ENCODE measurements at regions not wholly inside any gene's neighbourhood (a gene's known extent, or its start where the extent isn't known, plus 50 kb on each side); places are given as distances from the start of the nearest gene placed in this dataset.
"Not testable (repeated sequence)": the region's sequence is repeated elsewhere in the genome, so short reads cannot be mapped to it uniquely, and the experiment has no call there.

DNA sequence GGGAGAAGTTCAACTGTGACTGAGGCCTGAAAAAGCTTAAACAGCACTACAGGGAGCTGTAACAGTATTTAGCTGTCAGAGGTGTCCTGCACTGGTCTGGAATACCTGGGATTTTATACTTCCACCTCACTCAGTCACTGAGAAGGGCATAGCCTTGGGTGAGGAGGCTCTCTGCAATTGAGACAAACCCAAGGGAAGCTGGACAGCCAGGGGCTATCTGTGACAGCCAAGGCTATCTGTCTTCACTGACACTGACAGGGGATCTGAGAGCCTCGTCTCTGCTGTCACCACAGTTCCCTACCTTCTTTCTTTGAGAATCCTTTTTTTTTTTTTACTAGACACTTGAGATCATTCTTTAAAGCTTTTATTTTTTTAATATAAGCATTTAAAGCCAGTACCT, 356.2 kb upstream of the CD180 start:
- DNase-seq (ENCODE audit: low spot score in 2 of 2) = no peak
- no peak for ATAC-seq (ENCODE audit: low read depth)
- no peaks in the 10 kb centered on the region for H3K9me3 Mint-ChIP-seq
- H3K4me1 Mint-ChIP-seq = peaks cover 5% of the 10 kb centered on the region
- H3K27ac Mint-ChIP-seq = no peak overlapping the region
- no peak overlapping the region for H3K4me3 Mint-ChIP-seq
- H3K36me3 Mint-ChIP-seq = no peaks in the 10 kb centered on the region
- H3K27me3 Mint-ChIP-seq = no peaks in the 10 kb centered on the region

GRCh38 chr5:67549947-67550346, 353.3 kb upstream of the CD180 start:
- Mint-ChIP-seq H3K36me3 (no peaks in the 10 kb centered on the region), H3K27me3 (no peaks in the 10 kb centered on the region), H3K9me3 (peaks cover 8% of the 10 kb centered on the region), H3K4me1 (peaks cover 7% of the 10 kb centered on the region), H3K27ac (no peak overlapping the region), H3K4me3 (no peak overlapping the region)
- no peak for ATAC-seq (ENCODE audit: low read depth)
- no peak for DNase-seq (ENCODE audit: low spot score in 2 of 2)

DNA sequence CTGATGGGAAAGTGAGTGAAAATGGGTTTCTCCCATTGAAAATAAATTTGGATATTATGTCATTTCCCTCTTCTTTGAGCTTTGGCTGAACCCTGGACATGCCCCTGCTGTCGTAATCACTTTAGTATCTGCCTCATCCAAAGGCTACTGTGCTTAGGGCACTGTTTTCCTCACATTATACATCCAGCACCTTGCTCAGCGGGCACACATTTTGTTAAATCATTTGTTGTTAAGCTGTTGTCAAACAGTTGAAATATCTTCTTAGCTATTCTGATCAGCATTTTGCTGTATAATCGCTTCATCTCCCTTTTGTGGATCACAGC, 352.7 kb upstream of the CD180 start:
- no peak overlapping the region for H3K4me3 Mint-ChIP-seq
- ATAC-seq (ENCODE audit: low read depth) = no peak
- no peaks in the 10 kb centered on the region for H3K27me3 Mint-ChIP-seq
- no peak overlapping the region for H3K27ac Mint-ChIP-seq
- peaks cover 9% of the 10 kb centered on the region for H3K4me1 Mint-ChIP-seq
- no peak for DNase-seq (ENCODE audit: low spot score in 2 of 2)
- no peaks in the 10 kb centered on the region for H3K36me3 Mint-ChIP-seq
- H3K9me3 Mint-ChIP-seq = peaks cover 8% of the 10 kb centered on the region

- no peak for DNase-seq (ENCODE audit: low spot score in 2 of 2)
- no peak for ATAC-seq (ENCODE audit: low read depth)
- peaks cover 9% of the 10 kb centered on the region for H3K4me1 Mint-ChIP-seq
- no peaks in the 10 kb centered on the region for H3K36me3 Mint-ChIP-seq
- H3K9me3 Mint-ChIP-seq = peaks cover 8% of the 10 kb centered on the region
- peak overlapping the region; percentile 60 for H3K4me3 Mint-ChIP-seq
- no peaks in the 10 kb centered on the region for H3K27me3 Mint-ChIP-seq
- peak overlapping the region; percentile 15 for H3K27ac Mint-ChIP-seq
Measured at GRCh38 chr5:67548520-67549295, 352.1 kb upstream of the CD180 start.

GRCh38 chr5:67547682-67548081, 351.1 kb upstream of the CD180 start:
- Mint-ChIP-seq H3K4me3 (no peak overlapping the region), H3K36me3 (no peaks in the 10 kb centered on the region), H3K27me3 (no peaks in the 10 kb centered on the region), H3K27ac (no peak overlapping the region), H3K4me1 (peaks cover 9% of the 10 kb centered on the region), H3K9me3 (peaks cover 8% of the 10 kb centered on the region)
- DNase-seq (ENCODE audit: low spot score in 2 of 2) = no peak
- ATAC-seq (ENCODE audit: low read depth) = no peak

- Mint-ChIP-seq H3K4me1 (peaks cover 15% of the 10 kb centered on the region), H3K27ac (peak overlapping the region; percentile 78)
- DNase-seq (ENCODE audit: low spot score in 2 of 2) = peak in 1 of 2 donors; percentile 16
- H3K9me3 Mint-ChIP-seq, H3K4me3 Mint-ChIP-seq, H3K36me3 Mint-ChIP-seq, H3K27me3 Mint-ChIP-seq: not testable (repeated sequence)
- ATAC-seq (ENCODE audit: low read depth) = peak; percentile 95
Measured at GRCh38 chr5:67544942-67545341, 348.3 kb upstream of the CD180 start.

- Mint-ChIP-seq H3K36me3 (no peaks in the 10 kb centered on the region), H3K4me3 (no peak overlapping the region), H3K9me3 (peaks cover 8% of the 10 kb centered on the region), H3K27me3 (no peaks in the 10 kb centered on the region), H3K27ac (no peak overlapping the region), H3K4me1 (peaks cover 15% of the 10 kb centered on the region)
- no peak for ATAC-seq (ENCODE audit: low read depth)
- DNase-seq (ENCODE audit: low spot score in 2 of 2) = no peak
Measured at GRCh38 chr5:67543720-67544270, 347.2 kb upstream of the CD180 start.

DNA sequence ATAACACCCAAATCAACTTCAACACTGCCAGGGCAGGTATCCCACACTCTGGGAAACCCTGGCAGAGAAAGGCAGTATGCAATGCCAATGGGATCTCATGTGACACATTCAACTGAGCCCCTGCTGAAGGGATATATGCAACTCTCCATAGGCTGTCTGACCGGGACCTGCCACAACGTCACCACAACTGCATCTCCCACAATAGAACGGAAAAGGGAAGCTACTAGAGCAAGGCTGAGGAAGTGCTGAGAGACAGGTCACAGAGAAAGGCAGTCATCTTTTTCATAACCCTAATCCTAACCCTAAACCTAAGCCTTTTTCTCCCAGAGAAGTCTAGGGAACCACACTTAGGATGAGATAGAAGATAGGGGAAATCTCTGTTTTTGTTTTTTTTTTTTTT, 345.9 kb upstream of the CD180 start:
- Mint-ChIP-seq H3K27me3 (no peaks in the 10 kb centered on the region), H3K9me3 (peaks cover 8% of the 10 kb centered on the region), H3K4me3 (no peak overlapping the region), H3K27ac (no peak overlapping the region), H3K36me3 (no peaks in the 10 kb centered on the region), H3K4me1 (peaks cover 10% of the 10 kb centered on the region)
- ATAC-seq (ENCODE audit: low read depth) (no peak), DNase-seq (ENCODE audit: low spot score in 2 of 2) (no peak)

GRCh38 chr5:67541875-67542274, 345.3 kb upstream of the CD180 start:
- H3K9me3 Mint-ChIP-seq = peaks cover 8% of the 10 kb centered on the region
- H3K27me3 Mint-ChIP-seq = no peaks in the 10 kb centered on the region
- H3K4me1 Mint-ChIP-seq = peaks cover 10% of the 10 kb centered on the region
- no peak overlapping the region for H3K4me3 Mint-ChIP-seq
- no peak for ATAC-seq (ENCODE audit: low read depth)
- no peaks in the 10 kb centered on the region for H3K36me3 Mint-ChIP-seq
- no peak overlapping the region for H3K27ac Mint-ChIP-seq
- DNase-seq (ENCODE audit: low spot score in 2 of 2) = no peak

GRCh38 chr5:67538855-67539506, 342.4 kb upstream of the CD180 start:
- DNase-seq (ENCODE audit: low spot score in 2 of 2) = no peak
- Mint-ChIP-seq H3K9me3 (no peaks in the 10 kb centered on the region), H3K4me1 (peaks cover 5% of the 10 kb centered on the region), H3K36me3 (no peaks in the 10 kb centered on the region), H3K27me3 (no peaks in the 10 kb centered on the region), H3K27ac (no peak overlapping the region), H3K4me3 (no peak overlapping the region)
- ATAC-seq (ENCODE audit: low read depth) = no peak

- Mint-ChIP-seq H3K9me3 (no peaks in the 10 kb centered on the region), H3K4me1 (peaks cover 5% of the 10 kb centered on the region), H3K4me3 (no peak overlapping the region), H3K27ac (no peak overlapping the region), H3K36me3 (no peaks in the 10 kb centered on the region), H3K27me3 (no peaks in the 10 kb centered on the region)
- no peak for ATAC-seq (ENCODE audit: low read depth)
- no peak for DNase-seq (ENCODE audit: low spot score in 2 of 2)
Measured at GRCh38 chr5:67537439-67538148, 341.0 kb upstream of the CD180 start.

GRCh38 chr5:67536866-67537265, 340.3 kb upstream of the CD180 start:
- Mint-ChIP-seq H3K4me1 (no peaks in the 10 kb centered on the region), H3K27me3 (no peaks in the 10 kb centered on the region), H3K9me3 (no peaks in the 10 kb centered on the region), H3K27ac (peak overlapping the region; percentile 62), H3K4me3 (no peak overlapping the region), H3K36me3 (no peaks in the 10 kb centered on the region)
- DNase-seq (ENCODE audit: low spot score in 2 of 2) (no peak), ATAC-seq (ENCODE audit: low read depth) (no peak)

GRCh38 chr5:67530609-67531255, 334.1 kb upstream of the CD180 start:
- DNase-seq (ENCODE audit: low spot score in 2 of 2) = no peak
- ATAC-seq (ENCODE audit: low read depth) = no peak
- Mint-ChIP-seq H3K27me3 (no peaks in the 10 kb centered on the region), H3K36me3 (no peaks in the 10 kb centered on the region), H3K4me1 (peaks cover 10% of the 10 kb centered on the region), H3K9me3 (peaks cover 2% of the 10 kb centered on the region), H3K4me3 (no peak overlapping the region), H3K27ac (no peak overlapping the region)

- peak overlapping the region; percentile 28 for H3K27ac Mint-ChIP-seq
- H3K27me3 Mint-ChIP-seq = no peaks in the 10 kb centered on the region
- ATAC-seq (ENCODE audit: low read depth) = peak; percentile 95
Measured at GRCh38 chr5:67528953-67529352, 332.4 kb upstream of the CD180 start.

More at GRCh38 chr5:67528953-67529352, 332.4 kb upstream of the CD180 start:
- peak in 1 of 2 donors; percentile 11 for DNase-seq (ENCODE audit: low spot score in 2 of 2)
- Mint-ChIP-seq H3K4me1 (peaks cover 10% of the 10 kb centered on the region), H3K36me3 (no peaks in the 10 kb centered on the region), H3K9me3 (peaks cover 2% of the 10 kb centered on the region), H3K4me3 (no peak overlapping the region)
